GM12878 (cell line): ENCODE measurements at regions not wholly inside any gene's neighbourhood (a gene's known extent, or its start where the extent isn't known, plus 50 kb on each side); places are given as distances from the start of the nearest gene placed in this dataset.
"Not testable (repeated sequence)": the region's sequence is repeated elsewhere in the genome, so short reads cannot be mapped to it uniquely, and the experiment has no call there.

Source experiments
- ATAC-seq: fragments of 200-7000 bp; cut with Tn5 transposase; 3 replicates; pipeline ENCODE4 v1.9.1; 2020; ENCODE audit warnings: mild to moderate bottlenecking, moderate library complexity
- BruUV-seq: library from RNA; stranded (reverse); fragments of 400-500 nt; replicated peaks from 2 replicates; lab custom pipeline; 2021; lab: Mats Ljungman, UMichigan
- CTCF ChIA-PET: fragments of 300-600 bp; sonication (Branson Sonifier 250); formaldehyde crosslinking; extraction: SDS; loops from one replicate; lab custom pipeline; 2021; ENCODE audit warnings: inconsistent platforms; lab: Yijun Ruan, JAX
- POLR2A ChIA-PET: fragments of 350-600 bp; formaldehyde crosslinking; extraction: SDS; loops from one replicate; lab custom pipeline; 2021; ENCODE audit warnings: inconsistent platforms; lab: Charles Lee
- RAD21 ChIA-PET: fragments of 300-600 bp; sonication (Branson Sonifier 250); formaldehyde crosslinking; loops from one replicate; lab custom pipeline; 2023; ENCODE audit warnings: antibody characterized with exemption; ENCODE audit not compliant: unreplicated experiment; lab: Charles Lee
- SMC1A ChIA-PET: fragments of 300-600 bp; sonication (Branson Sonifier 250); formaldehyde crosslinking; loops from one replicate; lab custom pipeline; 2023; ENCODE audit not compliant: unreplicated experiment, uncharacterized antibody; lab: Charles Lee
- DNase-seq: peaks from one replicate; pipeline ENCODE4 v3.0.0-alpha.2; 2011; ENCODE audit warnings: low read depth, low spot score
- FAIRE-seq: peaks from 3 replicates; lab custom pipeline; 2011; peaks lifted over from hg19 to GRCh38; lab: Jason Lieb, UNC
- H2AFZ ChIP-seq: 2 replicates; pipeline ENCODE4 v1.6.0; 2011; ENCODE audit warnings: low read depth, low read length, control low read depth; ENCODE audit not compliant: control insufficient read depth
- H3K27ac ChIP-seq: 2 replicates; pipeline ENCODE4 v1.5.1; 2011; ENCODE audit warnings: control low read depth; ENCODE audit not compliant: control insufficient read depth, insufficient read depth
- H3K27me3 ChIP-seq, 2 experiments: replicated peaks in 1 of 2; 2 replicates each; pipeline versions ENCODE4 v1.6.0 to v1.6.1; 2011; ENCODE audit warnings: low read length in 1 of 2; ENCODE audit not compliant: control insufficient read depth in 2 of 2, insufficient read depth in 2 of 2
- H3K36me3 ChIP-seq, 2 experiments: 2 replicates each; pipeline ENCODE4 v1.5.1; 2011; ENCODE audit warnings: low read length in 1 of 2; ENCODE audit not compliant: control insufficient read depth in 2 of 2, insufficient read depth in 2 of 2
- H3K4me1 ChIP-seq: 2 replicates; pipeline ENCODE4 v1.6.1; 2011; ENCODE audit warnings: mild to moderate bottlenecking, low read length, moderate library complexity, mixed read lengths; ENCODE audit not compliant: control insufficient read depth, insufficient read depth
- H3K4me2 ChIP-seq: 2 replicates; pipeline ENCODE4 v1.6.0; 2011; ENCODE audit warnings: control low read depth; ENCODE audit not compliant: control insufficient read depth, insufficient read depth
- H3K4me3 ChIP-seq: fragments of 200-600 bp; sonication (generic); 2 replicates; pipeline ENCODE4 v1.5.1; 2016
- H3K79me2 ChIP-seq: 2 replicates; pipeline ENCODE4 v1.6.0; 2011; ENCODE audit warnings: low read length; ENCODE audit not compliant: control insufficient read depth, insufficient read depth
- H3K9ac ChIP-seq: 2 replicates; pipeline ENCODE4 v1.8.0; 2011; ENCODE audit warnings: low read length, control low read depth, mixed read lengths; ENCODE audit not compliant: control insufficient read depth, insufficient read depth
- H3K9me3 ChIP-seq: replicated peaks from 3 replicates; pipeline ENCODE4 v1.5.1; 2011; ENCODE audit warnings: mild to moderate bottlenecking, low read length; ENCODE audit not compliant: control insufficient read depth, insufficient read depth
- H4K20me1 ChIP-seq: 2 replicates; pipeline ENCODE4 v1.6.0; 2011; ENCODE audit not compliant: control insufficient read depth, insufficient read depth
- BCL11A ChIP-seq: IDR thresholded peaks from 2 replicates; pipeline ENCODE4 v1.6.1; 2011; ENCODE audit warnings: low read depth, low read length
- BCLAF1 ChIP-seq: fragments of 450-650 bp; IDR thresholded peaks from 2 replicates; pipeline ENCODE4 v1.6.1; 2017; ENCODE audit warnings: antibody characterized with exemption, mild to moderate bottlenecking, moderate library complexity
- MXI1 ChIP-seq: fragments of 150-350 bp; IDR thresholded peaks from 2 replicates; pipeline ENCODE4 v1.6.1; 2011; ENCODE audit warnings: low read depth, mild to moderate bottlenecking, inconsistent platforms, low read length, improper control_type of control experiment
- POLR2AphosphoS5 ChIP-seq: IDR thresholded peaks from 2 replicates; pipeline ENCODE4 v1.6.1; 2011; ENCODE audit warnings: mild to moderate bottlenecking, low read length, inconsistent platforms
- WGBS: methylation state at CpG from one replicate; pipeline ENCODE4 v1.1.6; 2016; ENCODE audit warnings: low lambda C conversion rate; ENCODE audit not compliant: insufficient replicate concordance, insufficient coverage; ENCODE audit errors: missing lambda C conversion rate; 5-methylcytosine and 5-hydroxymethylcytosine counted together
- in situ Hi-C: fragments of 300-500 bp; cut with MboI; formaldehyde crosslinking; loops from 9 replicates; pipeline ENCODE4 v1.14.3; 2018; ENCODE audit warnings: mixed read lengths
- intact Hi-C: fragments of 100-400 bp; cut with micrococcal nuclease; formaldehyde crosslinking; loops from one replicate; pipeline ENCODE4 v1.14.2; 2022; ENCODE audit not compliant: unreplicated experiment

GRCh38 chr9:135286187-135286925 lies 193.2 kb upstream of the PPP1R26 start:
- RAD21 ChIA-PET, H4K20me1 ChIP-seq, H3K4me1 ChIP-seq, in situ Hi-C loops, CTCF ChIA-PET, H3K36me3 ChIP-seq, SMC1A ChIA-PET, H3K27ac ChIP-seq, intact Hi-C loops, H3K4me3 ChIP-seq, FAIRE-seq, H3K9me3 ChIP-seq, ATAC-seq, H2AFZ ChIP-seq, H3K9ac ChIP-seq, H3K79me2 ChIP-seq, DNase-seq, POLR2A ChIA-PET, H3K4me2 ChIP-seq, H3K27me3 ChIP-seq, BruUV-seq: not testable (repeated sequence)
- 73% methylated on average over 26 of the region's 33 CpGs for WGBS

GRCh38 chr9:135286961-135287360 lies 192.6 kb upstream of the PPP1R26 start:
- H2AFZ ChIP-seq = no peak overlapping the region
- no peak for TF ChIP-seq BCL11A
- no peak for TF ChIP-seq POLR2AphosphoS5
- TF ChIP-seq MXI1 = no peak
- no peak for TF ChIP-seq BCLAF1
- POLR2A ChIA-PET = no interaction called here
- FAIRE-seq = no peak
- H3K9ac ChIP-seq = no peak overlapping the region
- 47% methylated on average over 7 of the region's 7 CpGs for WGBS
- in situ Hi-C loops = no loop called here
- SMC1A ChIA-PET = no interaction called here
- ATAC-seq = no peak
- no peak overlapping the region for H3K4me3 ChIP-seq
- H3K27me3 ChIP-seq = no peaks in the 10 kb centered on the region; a peak in 1 of 4 replicates
- no peaks in the 10 kb centered on the region for H3K4me1 ChIP-seq
- no peaks in the 10 kb centered on the region for H3K79me2 ChIP-seq
- no peaks in the 10 kb centered on the region for H3K36me3 ChIP-seq
- no peaks in the 10 kb centered on the region; the same call in 2 of the 3 replicates for H3K9me3 ChIP-seq
- no peak for DNase-seq
- RAD21 ChIA-PET = no interaction called here
- CTCF ChIA-PET = interaction anchor here (0.6 kb wide), 1 partner anchor 654 kb away, joined by 4 read pairs; no protein-coding TSS in a partner anchor
- no peaks in the 10 kb centered on the region for H4K20me1 ChIP-seq
- no peak overlapping the region for H3K27ac ChIP-seq
- intact Hi-C loops = no loop called here
- BruUV-seq = no TSS peak
- H3K4me2 ChIP-seq = no peak overlapping the region
